ENCODE measurements at regions not wholly inside any gene's neighbourhood (a gene's known extent, or its start where the extent isn't known, plus 50 kb on each side); places are given as distances from the start of the nearest gene placed in this dataset.

- TF ChIP-seq CTCF (IDR thresholded peaks at IDR 0.05 in 4 of 5, conservative IDR thresholded peaks at IDR 0.05 in 1 of 5) (no peak), POLR2A (IDR thresholded peaks at IDR 0.05) (no peak)
Measured at GRCh38 chr17:6313835-6314234, 121.1 kb downstream of the AIPL1 start.

Data from gastrocnemius medialis (tissue), 4 donors.